ENCODE measurements at regions not wholly inside any gene's neighbourhood (a gene's known extent, or its start where the extent isn't known, plus 50 kb on each side); places are given as distances from the start of the nearest gene placed in this dataset.

DNA sequence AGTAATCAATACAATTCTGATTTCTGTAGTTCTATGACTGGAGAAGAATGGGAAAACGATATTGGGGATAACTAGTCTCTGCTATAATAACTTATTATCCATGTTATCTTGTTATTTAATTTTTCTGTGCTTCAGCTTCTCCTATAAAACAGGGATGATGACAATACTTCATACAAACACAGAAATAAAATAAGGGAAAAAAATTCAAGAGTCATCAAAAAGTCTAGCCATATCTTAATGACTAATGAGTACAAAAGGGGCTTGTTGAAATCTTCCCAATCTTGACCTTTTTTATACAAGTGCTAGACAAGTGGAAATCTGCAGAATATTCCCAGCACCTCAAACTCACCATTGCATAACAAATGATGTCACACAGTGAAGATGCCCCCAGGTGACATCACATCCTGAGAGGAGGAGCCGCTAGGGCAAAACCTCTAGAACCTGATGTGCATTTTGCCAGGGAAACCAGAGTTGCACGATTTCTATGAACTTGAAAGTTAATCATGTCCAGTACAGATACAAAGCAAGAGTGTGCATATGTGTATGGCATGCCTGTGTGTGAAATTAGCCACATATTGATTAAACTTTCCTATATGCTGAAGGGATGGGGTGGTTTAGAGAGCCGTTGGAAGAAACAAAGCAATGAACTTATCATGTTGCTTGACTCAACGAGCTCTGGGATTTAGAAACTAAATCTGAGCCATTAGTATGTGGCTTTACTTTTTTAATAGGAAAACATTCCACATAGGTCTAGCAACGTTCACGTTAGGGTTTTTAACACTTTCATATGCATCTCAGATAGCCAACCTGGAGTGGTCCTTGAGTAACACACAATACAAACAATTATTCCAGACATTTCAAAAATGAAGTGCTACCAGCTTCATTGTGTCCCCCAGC, 278.9 kb downstream of the SLC4A3 start:
- FAIRE-seq (no peak), DNase-seq (ENCODE audit: insufficient read length, low spot score) (no peak)
- TF ChIP-seq, protein P1, sequence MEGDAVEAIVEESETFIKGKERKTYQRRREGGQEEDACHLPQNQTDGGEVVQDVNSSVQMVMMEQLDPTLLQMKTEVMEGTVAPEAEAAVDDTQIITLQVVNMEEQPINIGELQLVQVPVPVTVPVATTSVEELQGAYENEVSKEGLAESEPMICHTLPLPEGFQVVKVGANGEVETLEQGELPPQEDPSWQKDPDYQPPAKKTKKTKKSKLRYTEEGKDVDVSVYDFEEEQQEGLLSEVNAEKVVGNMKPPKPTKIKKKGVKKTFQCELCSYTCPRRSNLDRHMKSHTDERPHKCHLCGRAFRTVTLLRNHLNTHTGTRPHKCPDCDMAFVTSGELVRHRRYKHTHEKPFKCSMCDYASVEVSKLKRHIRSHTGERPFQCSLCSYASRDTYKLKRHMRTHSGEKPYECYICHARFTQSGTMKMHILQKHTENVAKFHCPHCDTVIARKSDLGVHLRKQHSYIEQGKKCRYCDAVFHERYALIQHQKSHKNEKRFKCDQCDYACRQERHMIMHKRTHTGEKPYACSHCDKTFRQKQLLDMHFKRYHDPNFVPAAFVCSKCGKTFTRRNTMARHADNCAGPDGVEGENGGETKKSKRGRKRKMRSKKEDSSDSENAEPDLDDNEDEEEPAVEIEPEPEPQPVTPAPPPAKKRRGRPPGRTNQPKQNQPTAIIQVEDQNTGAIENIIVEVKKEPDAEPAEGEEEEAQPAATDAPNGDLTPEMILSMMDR (IDR thresholded peaks at IDR 0.05; ENCODE audit: insufficient read depth, missing control alignments) = no peak

DNA sequence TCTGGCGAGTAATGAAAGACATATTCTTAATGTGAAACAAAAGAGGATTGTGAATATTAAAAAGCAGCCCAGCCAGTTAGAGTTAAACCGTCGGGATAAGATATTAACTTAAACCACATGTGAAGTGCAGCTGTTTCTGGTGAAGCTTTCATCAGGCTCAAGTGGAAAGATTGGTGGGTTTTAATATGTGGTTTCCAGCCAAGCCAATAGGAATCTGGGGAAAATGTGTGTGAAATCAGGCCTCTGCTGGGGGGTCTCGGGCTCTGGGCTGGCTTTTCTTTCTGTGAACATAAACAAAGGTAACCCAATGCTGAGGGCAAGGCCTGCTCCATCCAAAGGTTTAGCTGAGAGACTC, 279.6 kb downstream of the SLC4A3 start:
- no peak for DNase-seq (ENCODE audit: insufficient read length, low spot score)
- FAIRE-seq = no peak
- TF ChIP-seq, protein P1 (IDR thresholded peaks at IDR 0.05; ENCODE audit: insufficient read depth, missing control alignments) = no peak

DNA sequence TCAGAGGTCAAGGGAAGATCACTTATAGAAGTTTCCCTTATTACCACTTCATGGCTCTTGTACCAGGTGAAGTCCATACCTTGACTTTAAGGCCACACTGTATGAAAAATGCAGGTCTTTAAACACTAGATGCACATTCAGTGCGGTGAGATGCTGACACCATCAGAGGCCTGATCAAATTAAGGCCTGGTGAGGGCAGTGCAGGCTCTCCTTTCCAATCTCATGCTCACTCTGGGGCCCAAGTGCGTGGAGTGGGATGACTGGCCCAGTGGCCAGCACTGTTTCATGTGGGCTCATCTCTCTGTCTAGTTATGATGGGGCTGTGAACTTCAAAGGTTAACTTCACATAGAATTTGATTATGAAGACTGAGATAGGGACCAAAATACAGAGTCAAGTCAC, 281.1 kb downstream of the SLC4A3 start:
- FAIRE-seq = no peak
- DNase-seq (ENCODE audit: insufficient read length, low spot score) = no peak
- TF ChIP-seq, protein P1 (IDR thresholded peaks at IDR 0.05; ENCODE audit: insufficient read depth, missing control alignments) = no peak

DNA sequence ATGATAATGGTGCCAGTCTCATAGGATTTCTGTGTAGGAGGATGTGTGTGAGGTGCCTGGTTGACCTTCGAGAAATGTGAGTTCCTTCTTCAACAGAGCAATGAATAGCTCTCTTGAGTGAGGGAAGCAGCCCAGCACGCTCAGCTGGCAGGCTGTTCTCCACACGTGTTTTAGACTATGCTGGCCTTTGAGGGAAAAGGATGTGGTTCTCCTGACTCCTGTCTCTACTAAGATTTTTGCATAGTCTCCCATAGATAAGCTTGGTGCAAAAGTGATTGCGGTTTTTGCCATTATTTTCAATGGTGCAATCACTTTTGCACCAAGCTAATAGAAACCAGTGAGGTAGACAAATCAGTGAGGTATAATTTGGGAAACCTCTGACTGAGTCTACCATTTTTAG, 284.1 kb downstream of the SLC4A3 start:
- DNase-seq (ENCODE audit: insufficient read length, low spot score) (no peak), FAIRE-seq (no peak)
- TF ChIP-seq, protein P1 (IDR thresholded peaks at IDR 0.05; ENCODE audit: insufficient read depth, missing control alignments) = no peak

DNA sequence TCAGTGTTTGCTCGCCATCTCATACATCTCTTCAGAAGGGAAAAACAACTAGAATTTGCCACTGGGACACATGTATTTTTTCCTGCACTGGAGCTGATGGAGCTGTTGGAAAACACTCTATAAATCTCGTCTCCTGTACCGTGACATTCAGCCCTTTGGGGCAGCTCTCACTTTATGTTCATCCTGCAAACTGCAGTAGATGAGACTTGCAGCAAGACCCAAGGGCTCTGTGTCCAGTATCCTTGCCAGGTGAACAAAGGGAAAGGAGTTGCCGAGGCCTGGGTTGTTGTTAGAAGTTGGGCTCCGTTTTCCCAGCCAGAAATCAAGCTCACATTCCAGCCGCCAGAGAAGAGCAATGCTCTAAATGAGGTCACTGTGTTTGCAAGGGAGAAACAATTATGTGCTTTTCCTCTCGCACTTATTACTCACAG, 285.1 kb downstream of the SLC4A3 start:
- no peak for DNase-seq (ENCODE audit: insufficient read length, low spot score)
- no peak for FAIRE-seq
- TF ChIP-seq, protein P1 (IDR thresholded peaks at IDR 0.05; ENCODE audit: insufficient read depth, missing control alignments) = no peak

DNA sequence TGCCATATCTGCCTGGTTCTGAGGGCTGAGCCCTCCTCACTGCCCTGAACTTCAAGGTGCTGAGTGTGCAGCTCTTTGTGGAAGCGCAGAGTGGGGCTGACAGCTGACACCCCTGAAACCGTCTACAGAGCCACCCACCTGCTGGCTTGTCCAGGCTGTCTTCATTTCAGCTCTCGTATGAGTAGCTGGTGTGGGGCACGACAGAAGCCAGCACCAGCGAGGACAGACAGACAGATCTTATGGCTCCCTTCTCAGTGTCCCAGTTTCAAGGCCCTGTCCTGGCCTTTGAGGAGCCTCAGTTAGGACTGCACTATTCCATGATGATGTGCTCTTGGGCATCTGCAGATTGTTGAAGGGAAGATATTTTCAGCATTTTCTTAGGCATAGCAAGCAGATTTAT, 287.1 kb downstream of the SLC4A3 start:
- DNase-seq (ENCODE audit: insufficient read length, low spot score) (no peak), FAIRE-seq (no peak)
- TF ChIP-seq, protein P1 (IDR thresholded peaks at IDR 0.05; ENCODE audit: insufficient read depth, missing control alignments) = no peak

DNA sequence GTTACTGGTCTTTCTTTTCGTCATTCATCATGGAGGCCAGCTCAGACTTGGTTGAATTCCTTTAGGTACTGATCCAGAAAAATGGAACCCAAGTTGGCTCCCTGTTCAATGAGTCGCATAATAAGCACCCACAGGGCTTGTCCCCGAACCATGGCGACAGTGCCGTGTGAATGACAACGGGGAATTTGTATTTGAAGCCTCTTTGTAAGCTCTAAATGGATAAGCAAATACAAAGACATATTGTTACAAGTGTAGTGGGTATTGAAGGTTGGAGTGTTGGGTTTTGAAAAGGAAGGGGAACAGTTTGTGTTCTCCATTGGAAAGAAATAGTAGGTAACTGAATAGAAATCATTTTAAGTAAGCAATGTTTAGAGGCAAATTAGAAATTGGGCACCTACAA, 288.9 kb downstream of the SLC4A3 start:
- no peak for FAIRE-seq

More for the DNA sequence above, 288.9 kb downstream of the SLC4A3 start:
- DNase-seq (ENCODE audit: insufficient read length, low spot score) = no peak
- TF ChIP-seq, protein P1 (IDR thresholded peaks at IDR 0.05; ENCODE audit: insufficient read depth, missing control alignments) = no peak
